SK-N-SH (cell line): ENCODE measurements at regions not wholly inside any gene's neighbourhood (a gene's known extent, or its start where the extent isn't known, plus 50 kb on each side); places are given as distances from the start of the nearest gene placed in this dataset.

ENCODE experiments used
- CTCF ChIA-PET: fragments of 300-600, 350-600 bp; formaldehyde crosslinking; extraction: SDS; loops from one replicate; lab custom pipeline; 2021; lab: Yijun Ruan, JAX
- POLR2A ChIA-PET: fragments of 350-600 bp; sonication (Branson Sonifier 250); formaldehyde crosslinking; extraction: SDS; loops from one replicate; lab custom pipeline; 2020; ENCODE audit warnings: antibody characterized with exemption, inconsistent platforms; lab: Yijun Ruan, JAX
- DNase-seq: peaks from one replicate; pipeline ENCODE4 v3.0.0; 2012
- H2AFZ ChIP-seq: fragments of 200-600 bp; sonication (generic); 2 replicates; pipeline ENCODE4 v1.8.1; 2016; ENCODE audit warnings: antibody characterized with exemption, mild to moderate bottlenecking, low read depth
- H3F3A ChIP-seq: fragments of 200-600 bp; sonication (generic); replicated peaks from 2 replicates; pipeline ENCODE3; 2016; ENCODE audit warnings: antibody characterized with exemption, mild to moderate bottlenecking; ENCODE audit not compliant: insufficient read depth
- H3K27ac ChIP-seq, 2 experiments: fragments of 200-500 bp in 1 of 2; fragments of 200-600 bp in 1 of 2; sonication (Bioruptor generic) in 1 of 2; sonication (generic), shearing (Covaris generic) in 1 of 2; 2 replicates each; pipeline versions ENCODE4 v1.5.1 to v1.6.1; 2014 to 2016; ENCODE audit warnings: low read depth in 2 of 2, inconsistent platforms in 1 of 2, low read length in 1 of 2, mild to moderate bottlenecking in 1 of 2, mixed read lengths in 1 of 2
- H3K27me3 ChIP-seq: fragments of 200-600 bp; sonication (generic), shearing (Covaris generic); 2 replicates; pipeline ENCODE4 v1.6.1; 2016; ENCODE audit warnings: mixed run types; ENCODE audit not compliant: insufficient read depth
- H3K36me3 ChIP-seq, 2 experiments: fragments of 200-500 bp in 1 of 2; fragments of 200-600 bp in 1 of 2; sonication (Bioruptor generic) in 1 of 2; sonication (generic) in 1 of 2; replicated peaks in 1 of 2; 2 replicates each; pipeline versions ENCODE3 to v1.5.1; 2014 to 2016; ENCODE audit warnings: low read length in 1 of 2, mild to moderate bottlenecking in 1 of 2; ENCODE audit not compliant: insufficient read depth in 2 of 2, control insufficient read depth in 1 of 2
- H3K4me1 ChIP-seq, 2 experiments: fragments of 200-500 bp in 1 of 2; fragments of 200-600 bp in 1 of 2; sonication (Bioruptor generic) in 1 of 2; sonication (generic), shearing (Covaris generic) in 1 of 2; 2 replicates each; pipeline versions ENCODE4 v1.5.1 to v1.6.1; 2014 to 2016; ENCODE audit warnings: low read depth in 1 of 2, low read length in 1 of 2, mixed run types in 1 of 2; ENCODE audit not compliant: insufficient read depth in 2 of 2, control insufficient read depth in 1 of 2
- H3K4me2 ChIP-seq: fragments of 200-600 bp; sonication (generic), shearing (Covaris generic); 2 replicates; pipeline ENCODE4 v1.6.1; 2017; ENCODE audit warnings: mixed run types
- H3K4me3 ChIP-seq, 2 experiments: fragments of 200-500 bp in 1 of 2; fragments of 200-600 bp in 1 of 2; sonication (Bioruptor generic) in 1 of 2; sonication (generic), shearing (Covaris generic) in 1 of 2; 2 replicates each; pipeline versions ENCODE4 v1.5.1 to v1.8.1; 2014 to 2016; ENCODE audit warnings: low read depth in 2 of 2, inconsistent platforms in 1 of 2, low read length in 1 of 2, mild to moderate bottlenecking in 1 of 2, mixed read lengths in 1 of 2, moderate library complexity in 1 of 2
- H3K79me2 ChIP-seq: fragments of 200-600 bp; sonication (generic); 2 replicates; pipeline ENCODE4 v1.8.1; 2017; ENCODE audit warnings: mild to moderate bottlenecking; ENCODE audit not compliant: insufficient read depth
- H3K9ac ChIP-seq: fragments of 200-600 bp; sonication (generic); 2 replicates; pipeline ENCODE4 v1.6.1; 2017; ENCODE audit warnings: mixed run types
- H3K9me2 ChIP-seq: fragments of 200-600 bp; sonication (generic); 2 replicates; pipeline ENCODE4 v1.6.1; 2017; ENCODE audit warnings: mixed run types
- H3K9me3 ChIP-seq: fragments of 200-600 bp; sonication (generic); 2 replicates; pipeline ENCODE4 v1.6.1; 2017; ENCODE audit warnings: mixed run types, mild to moderate bottlenecking, moderate library complexity
- H4K20me1 ChIP-seq: fragments of 200-600 bp; sonication (generic); 2 replicates; pipeline ENCODE4 v1.6.1; 2017; ENCODE audit warnings: mild to moderate bottlenecking, mixed run types; ENCODE audit not compliant: insufficient read depth
- CHD2 ChIP-seq: fragments of 150-350 bp; IDR thresholded peaks from 2 replicates; pipeline ENCODE4 v1.6.1; 2018; ENCODE audit warnings: low read length; ENCODE audit not compliant: partially characterized antibody
- EZH2phosphoT487 ChIP-seq: fragments of 200-600 bp; sonication (generic); IDR thresholded peaks from 2 replicates; pipeline ENCODE4 v1.6.1; 2017; ENCODE audit warnings: low read depth, mixed run types, mild to moderate bottlenecking, antibody characterized with exemption, moderate library complexity, borderline replicate concordance
- GATA2 ChIP-seq: sonication (generic); formaldehyde crosslinking; IDR thresholded peaks from 2 replicates; pipeline ENCODE4 v1.5.0; 2020; ENCODE audit warnings: mild to moderate bottlenecking, missing genetic modification reagents
- MEF2A ChIP-seq: IDR thresholded peaks from 2 replicates; pipeline ENCODE4 v1.4.0; 2012; ENCODE audit warnings: low read depth, borderline replicate concordance
- NFIC ChIP-seq: IDR thresholded peaks from 2 replicates; pipeline ENCODE4 v1.4.0; 2012; ENCODE audit warnings: borderline replicate concordance
- POLR2AphosphoS5 ChIP-seq: IDR thresholded peaks from 2 replicates; pipeline ENCODE4 v1.6.1; 2012; ENCODE audit warnings: low read depth, low read length
- RAD21 ChIP-seq: IDR thresholded peaks from 2 replicates; pipeline ENCODE4 v1.6.1; 2012; ENCODE audit warnings: mild to moderate bottlenecking, low read length
- RCOR1 ChIP-seq: fragments of 150-350 bp; IDR thresholded peaks from 2 replicates; pipeline ENCODE4 v1.6.1; 2017; ENCODE audit warnings: antibody characterized with exemption, low read length
- SIN3A ChIP-seq: IDR thresholded peaks from 2 replicates; pipeline ENCODE4 v1.6.1; 2012; ENCODE audit warnings: low read depth, mild to moderate bottlenecking, low read length, moderate library complexity, borderline replicate concordance
- SMC3 ChIP-seq: IDR thresholded peaks from 2 replicates; pipeline ENCODE4 v1.6.1; 2012; ENCODE audit warnings: low read depth, low read length, improper control_type of control experiment
- USF1 ChIP-seq: IDR thresholded peaks from 2 replicates; pipeline ENCODE4 v1.4.0; 2012; ENCODE audit warnings: low read depth, borderline replicate concordance
- ZBTB33 ChIP-seq: IDR thresholded peaks from 2 replicates; pipeline ENCODE4 v1.4.0; 2012; ENCODE audit warnings: low read depth, borderline replicate concordance
- WGBS: methylation state at CpG from one replicate; pipeline ENCODE4 v1.1.6; 2017; ENCODE audit warnings: low lambda C conversion rate; 5-methylcytosine and 5-hydroxymethylcytosine counted together
- TF ChIP-seq, protein P1 (sequence below): fragments of 150-350 bp; IDR thresholded peaks from 2 replicates; pipeline ENCODE4 v1.6.1; 2017; ENCODE audit warnings: antibody characterized with exemption, low read length, low read depth, borderline replicate concordance
- TF ChIP-seq, protein P2 (sequence below): IDR thresholded peaks from 2 replicates; pipeline ENCODE4 v1.4.0; 2012; ENCODE audit warnings: low read depth

- WGBS = 52% methylated on average over 9 of the region's 68 CpGs
- peak; percentile 94 for DNase-seq
- no peaks in the 10 kb centered on the region for H3K36me3 ChIP-seq
- H3K9me3 ChIP-seq = no peaks in the 10 kb centered on the region
- ChIA-PET CTCF (interaction anchor here (0.7 to 2.0 kb wide), 3 partner anchors 12 to 197 kb away, joined by 4 to 5 read pairs (median 4); no protein-coding TSS in a partner anchor), POLR2A (interaction anchor here (1.0 to 1.6 kb wide), 3 partner anchors 38 to 78 kb away, joined by 3 to 6 read pairs (median 4); no protein-coding TSS in a partner anchor)
- H3F3A ChIP-seq = no peaks in the 10 kb centered on the region
- H3K27me3 ChIP-seq = peaks cover 5% of the 10 kb centered on the region; the same call in 1 of the 2 replicates
- peak overlapping the region in 1 of 2 experiments; percentile 31; a peak in 2 of 4 replicates for H3K4me3 ChIP-seq
- H3K4me1 ChIP-seq = peaks cover 0 to 31% of the 10 kb centered on the region in 2 experiments; a peak in 2 of 4 replicates
- H3K79me2 ChIP-seq = no peaks in the 10 kb centered on the region
- H3K27ac ChIP-seq = peak overlapping the region in 1 of 2 experiments; percentile 91; a peak in 2 of 4 replicates
- H3K4me2 ChIP-seq = peak overlapping the region; percentile 41; the same call in 1 of the 2 replicates
- no peak overlapping the region for H3K9ac ChIP-seq
- H2AFZ ChIP-seq = no peak overlapping the region
- no peak for TF ChIP-seq RCOR1
- peak; percentile 55 for TF ChIP-seq CHD2
- TF ChIP-seq RAD21 = 0 out of 2 replicates have a peak, but pooled peaks have one; percentile 0
- no peaks in the 10 kb centered on the region for H4K20me1 ChIP-seq
- H3K9me2 ChIP-seq = no peaks in the 10 kb centered on the region
These were observed 80.0 kb upstream of the NKD1 start for GRCh38 chr16:50467943-50468748.

DNA sequence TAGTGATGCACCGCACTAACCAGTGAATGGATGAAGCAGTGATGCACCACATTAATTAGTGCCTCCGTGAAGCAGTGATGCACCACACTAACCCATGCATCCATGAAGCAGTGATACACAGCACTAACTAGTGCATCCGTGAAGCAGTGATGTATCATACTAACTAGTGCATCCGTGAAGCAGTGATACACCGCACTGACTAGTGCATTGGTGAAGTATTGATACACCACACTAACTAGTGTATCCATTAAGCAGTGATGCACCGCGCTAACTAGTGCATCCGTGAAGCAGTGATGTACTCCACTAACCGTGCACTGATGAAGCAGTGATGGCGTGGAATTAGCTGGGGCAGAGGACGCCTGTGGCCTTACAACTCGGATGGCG lies 80.6 kb upstream of the NKD1 start:
- H3K79me2 ChIP-seq = no peaks in the 10 kb centered on the region
- 52% methylated on average over 12 of the region's 13 CpGs for WGBS
- no peaks in the 10 kb centered on the region for H3K9me2 ChIP-seq
- H2AFZ ChIP-seq = no peak overlapping the region
- H3K36me3 ChIP-seq = no peaks in the 10 kb centered on the region
- H3K4me3 ChIP-seq = peak overlapping the region in 1 of 2 experiments; percentile 31; a peak in 1 of 4 replicates
- H3K27me3 ChIP-seq = peaks cover 9% of the 10 kb centered on the region; the same call in 1 of the 2 replicates
- H4K20me1 ChIP-seq = no peaks in the 10 kb centered on the region
- ChIA-PET POLR2A (interaction anchor here (1.0 to 1.6 kb wide), 2 partner anchors 42 to 77 kb away, joined by 4 to 6 read pairs; no protein-coding TSS in a partner anchor), CTCF (interaction anchor here (0.7 to 2.0 kb wide), 3 partner anchors 12 to 198 kb away, joined by 4 to 5 read pairs (median 4); no protein-coding TSS in a partner anchor)
- DNase-seq = no peak
- no peak overlapping the region for H3K9ac ChIP-seq
- no peaks in the 10 kb centered on the region for H3K9me3 ChIP-seq
- TF ChIP-seq NFIC = no peak
- no peak for TF ChIP-seq GATA2 (CRISPR knock-in tag)
- no peak for TF ChIP-seq CHD2
- TF ChIP-seq RAD21 = 0 out of 2 replicates have a peak, but pooled peaks have one; percentile 2
- peak overlapping the region in 1 of 2 experiments; percentile 91; a peak in 2 of 4 replicates for H3K27ac ChIP-seq
- H3K4me1 ChIP-seq = peaks cover 0 to 37% of the 10 kb centered on the region in 2 experiments; a peak in 2 of 4 replicates
- H3K4me2 ChIP-seq = peak overlapping the region; percentile 41; the same call in 1 of the 2 replicates
- no peaks in the 10 kb centered on the region for H3F3A ChIP-seq

DNA sequence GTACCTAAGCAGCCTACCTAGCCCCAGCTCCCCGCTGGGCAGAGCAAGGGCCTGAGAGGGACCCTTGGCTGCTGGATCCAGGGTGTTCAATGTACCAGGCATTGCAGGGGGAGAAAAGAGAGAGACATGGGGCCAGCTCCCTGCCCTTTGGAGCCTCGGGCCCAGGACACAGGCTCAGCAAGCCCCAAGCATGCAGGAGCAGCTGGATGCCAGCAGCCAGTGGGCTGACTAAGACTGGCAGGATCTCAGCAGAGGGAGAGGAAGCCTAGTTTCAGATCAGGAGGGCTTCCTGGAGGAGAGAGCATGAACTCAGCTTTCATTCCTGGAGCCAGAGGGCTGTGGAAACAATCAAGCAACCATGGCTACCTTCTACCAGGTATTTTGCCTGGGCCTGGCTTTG lies 82.0 kb upstream of the NKD1 start:
- POLR2A ChIA-PET = no interaction called here
- no peaks in the 10 kb centered on the region for H4K20me1 ChIP-seq
- TF ChIP-seq, protein P1, sequence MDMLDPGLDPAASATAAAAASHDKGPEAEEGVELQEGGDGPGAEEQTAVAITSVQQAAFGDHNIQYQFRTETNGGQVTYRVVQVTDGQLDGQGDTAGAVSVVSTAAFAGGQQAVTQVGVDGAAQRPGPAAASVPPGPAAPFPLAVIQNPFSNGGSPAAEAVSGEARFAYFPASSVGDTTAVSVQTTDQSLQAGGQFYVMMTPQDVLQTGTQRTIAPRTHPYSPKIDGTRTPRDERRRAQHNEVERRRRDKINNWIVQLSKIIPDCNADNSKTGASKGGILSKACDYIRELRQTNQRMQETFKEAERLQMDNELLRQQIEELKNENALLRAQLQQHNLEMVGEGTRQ = no peak
- TF ChIP-seq POLR2AphosphoS5 = no peak
- TF ChIP-seq SMC3 = no peak
- TF ChIP-seq, protein P2, sequence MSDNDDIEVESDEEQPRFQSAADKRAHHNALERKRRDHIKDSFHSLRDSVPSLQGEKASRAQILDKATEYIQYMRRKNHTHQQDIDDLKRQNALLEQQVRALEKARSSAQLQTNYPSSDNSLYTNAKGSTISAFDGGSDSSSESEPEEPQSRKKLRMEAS = no peak
- no peak for TF ChIP-seq USF1
- TF ChIP-seq RAD21 = no peak
- no peak for TF ChIP-seq MEF2A
- no peak for TF ChIP-seq GATA2 (CRISPR knock-in tag)
- TF ChIP-seq ZBTB33 = no peak
- no peak for TF ChIP-seq EZH2phosphoT487
- TF ChIP-seq SIN3A = no peak

More for the DNA sequence above, 82.0 kb upstream of the NKD1 start:
- Histone ChIP-seq H3K9ac (no peak overlapping the region), H3K27me3 (peaks cover 17% of the 10 kb centered on the region; the same call in 1 of the 2 replicates), H3K9me3 (no peaks in the 10 kb centered on the region), H3K79me2 (no peaks in the 10 kb centered on the region), H3F3A (no peaks in the 10 kb centered on the region), H2AFZ (no peak overlapping the region), H3K36me3 (no peaks in the 10 kb centered on the region), H3K4me2 (no peak overlapping the region), H3K4me1 (peaks cover 0 to 38% of the 10 kb centered on the region in 2 experiments; a peak in 2 of 4 replicates), H3K27ac (no peak overlapping the region), H3K9me2 (no peaks in the 10 kb centered on the region), H3K4me3 (no peak overlapping the region)
- DNase-seq = no peak
- CTCF ChIA-PET = interaction anchor here (1.6 to 2.1 kb wide), 3 partner anchors 16 to 96 kb away, joined by 3 to 6 read pairs (median 5); no protein-coding TSS in a partner anchor
- 17% methylated on average over 2 of the region's 2 CpGs for WGBS
